Transverse colon (tissue), 4 donors: ENCODE measurements at regions not wholly inside any gene's neighbourhood (a gene's known extent, or its start where the extent isn't known, plus 50 kb on each side); places are given as distances from the start of the nearest gene placed in this dataset.
"Not testable (repeated sequence)": the region's sequence is repeated elsewhere in the genome, so short reads cannot be mapped to it uniquely, and the experiment has no call there.

Experiments
- DNase-seq: peaks from one replicate; pipeline ENCODE4 v3.0.0-alpha.2; 2019
- H3K27ac ChIP-seq, 4 donors: fragments of 200-600 bp; sonication (generic); 2 replicates each; pipeline ENCODE4 v1.5.1; 2016 to 2018; ENCODE audit warnings: inconsistent platforms in 4 of 4
- H3K27me3 ChIP-seq: fragments of 200-600 bp; sonication (generic); 2 replicates; pipeline ENCODE4 v1.5.1; 2017; ENCODE audit warnings: inconsistent platforms
- H3K36me3 ChIP-seq, 4 donors: fragments of 200-600 bp; sonication (generic); 2 replicates each; pipeline ENCODE4 v1.5.1; 2017 to 2019; ENCODE audit warnings: inconsistent platforms in 4 of 4
- H3K4me1 ChIP-seq, 4 donors: fragments of 200-600 bp; sonication (generic); 2 replicates each; pipeline ENCODE4 v1.5.1; 2017 to 2020; ENCODE audit warnings: inconsistent platforms in 4 of 4
- H3K4me3 ChIP-seq, 4 donors: fragments of 200-600 bp; sonication (generic); 1 replicate in 1 of 4; 2 replicates in 3 of 4; pipeline versions ENCODE4 v1.5.1 to v1.6.1; 2017 to 2019; ENCODE audit warnings: inconsistent platforms in 4 of 4
- H3K9me3 ChIP-seq, 2 donors: fragments of 200-600 bp; sonication (generic); 2 replicates each; pipeline ENCODE4 v1.5.1; 2017 to 2019; ENCODE audit warnings: inconsistent platforms in 2 of 2
- EP300 ChIP-seq: sonication (generic); formaldehyde crosslinking; IDR thresholded peaks from one replicate; pipeline ENCODE4 v1.6.1; 2017; ENCODE audit warnings: antibody characterized with exemption, low read depth
- POLR2A ChIP-seq: fragments of 450-650 bp; IDR thresholded peaks from one replicate; pipeline ENCODE4 v1.6.1; 2016; ENCODE audit warnings: antibody characterized with exemption, mild to moderate bottlenecking, moderate library complexity
- POLR2AphosphoS5 ChIP-seq, 3 donors: sonication (generic); formaldehyde crosslinking; IDR thresholded peaks; one replicate each; pipeline ENCODE4 v1.6.1; 2016; ENCODE audit warnings: antibody characterized with exemption in 3 of 3
- WGBS, 2 donors: methylation state at CpG; one replicate each; pipeline ENCODE4 v1.1.5; 2018; ENCODE audit warnings: low coverage in 1 of 2; 5-methylcytosine and 5-hydroxymethylcytosine counted together
- in situ Hi-C, 4 donors: fragments of 200-750 bp; cut with MboI; loops; one replicate each; pipeline versions ENCODE4 v1.15.0 to v1.15.1; 2017; ENCODE audit warnings: low sequenced_read_pairs in 3 of 4, low pct_ligation_motif_present in 1 of 4, low pct_unique_long_range_greater_than_20kb in 1 of 4
- intact Hi-C: fragments of 100-400 bp; cut with DNase I; formaldehyde crosslinking; loops from one replicate; pipeline ENCODE4 v1.15.1; 2023; ENCODE audit warnings: low total_unique reads
- TF ChIP-seq, protein P1 (sequence below), 5 experiments: fragments of 200-600 bp in 3 of 5; fragments of 450-650 bp in 2 of 5; sonication (generic) in 3 of 5; IDR thresholded peaks; 1 replicate in 2 of 5; 2 replicates in 3 of 5; pipeline ENCODE4 v1.5.1; 2016 to 2017; ENCODE audit warnings: antibody characterized with exemption in 5 of 5, inconsistent platforms in 3 of 5, mild to moderate bottlenecking in 2 of 5, moderate library complexity in 1 of 5

DNA sequence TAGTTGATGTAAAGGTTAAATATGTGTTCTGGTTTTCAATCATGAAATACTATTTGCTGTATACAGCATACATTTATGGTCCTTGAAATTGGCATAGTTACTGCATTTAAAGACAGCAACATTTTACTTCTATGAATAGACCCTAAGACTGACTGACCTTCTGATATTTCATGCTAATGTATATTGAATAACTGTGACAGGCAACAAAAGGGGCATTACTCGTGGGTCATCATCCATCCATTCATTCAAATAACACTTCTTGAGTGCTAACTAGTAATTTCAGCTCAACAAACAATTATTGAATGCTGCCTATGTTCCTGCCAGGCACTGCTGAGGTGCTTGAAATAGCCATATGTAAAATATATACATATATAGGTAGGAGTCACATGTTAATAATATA, 92.8 kb upstream of the ADAMTS3 start:
- Histone ChIP-seq H3K27ac (no peak overlapping the region), H3K4me3 (no peak overlapping the region), H3K36me3 (no peaks in the 10 kb centered on the region), H3K27me3 (no peaks in the 10 kb centered on the region), H3K4me1 (no peaks in the 10 kb centered on the region), H3K9me3 (no peaks in the 10 kb centered on the region)
- intact Hi-C loops = no loop called here
- no peak for DNase-seq
- TF ChIP-seq, protein P1, sequence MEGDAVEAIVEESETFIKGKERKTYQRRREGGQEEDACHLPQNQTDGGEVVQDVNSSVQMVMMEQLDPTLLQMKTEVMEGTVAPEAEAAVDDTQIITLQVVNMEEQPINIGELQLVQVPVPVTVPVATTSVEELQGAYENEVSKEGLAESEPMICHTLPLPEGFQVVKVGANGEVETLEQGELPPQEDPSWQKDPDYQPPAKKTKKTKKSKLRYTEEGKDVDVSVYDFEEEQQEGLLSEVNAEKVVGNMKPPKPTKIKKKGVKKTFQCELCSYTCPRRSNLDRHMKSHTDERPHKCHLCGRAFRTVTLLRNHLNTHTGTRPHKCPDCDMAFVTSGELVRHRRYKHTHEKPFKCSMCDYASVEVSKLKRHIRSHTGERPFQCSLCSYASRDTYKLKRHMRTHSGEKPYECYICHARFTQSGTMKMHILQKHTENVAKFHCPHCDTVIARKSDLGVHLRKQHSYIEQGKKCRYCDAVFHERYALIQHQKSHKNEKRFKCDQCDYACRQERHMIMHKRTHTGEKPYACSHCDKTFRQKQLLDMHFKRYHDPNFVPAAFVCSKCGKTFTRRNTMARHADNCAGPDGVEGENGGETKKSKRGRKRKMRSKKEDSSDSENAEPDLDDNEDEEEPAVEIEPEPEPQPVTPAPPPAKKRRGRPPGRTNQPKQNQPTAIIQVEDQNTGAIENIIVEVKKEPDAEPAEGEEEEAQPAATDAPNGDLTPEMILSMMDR (IDR thresholded peaks at IDR 0.05) = no peak
- TF ChIP-seq EP300 (no peak), POLR2A (no peak), POLR2AphosphoS5 (IDR thresholded peaks at IDR 0.05) (no peak)
- in situ Hi-C loops = no loop called here
- WGBS, 2 donors = 33 to 50% methylated on average over 1 of the region's 1 CpG

GRCh38 chr4:72641611-72642010, 72.6 kb upstream of the ADAMTS3 start:
- H3K27ac ChIP-seq = no peak overlapping the region

DNA sequence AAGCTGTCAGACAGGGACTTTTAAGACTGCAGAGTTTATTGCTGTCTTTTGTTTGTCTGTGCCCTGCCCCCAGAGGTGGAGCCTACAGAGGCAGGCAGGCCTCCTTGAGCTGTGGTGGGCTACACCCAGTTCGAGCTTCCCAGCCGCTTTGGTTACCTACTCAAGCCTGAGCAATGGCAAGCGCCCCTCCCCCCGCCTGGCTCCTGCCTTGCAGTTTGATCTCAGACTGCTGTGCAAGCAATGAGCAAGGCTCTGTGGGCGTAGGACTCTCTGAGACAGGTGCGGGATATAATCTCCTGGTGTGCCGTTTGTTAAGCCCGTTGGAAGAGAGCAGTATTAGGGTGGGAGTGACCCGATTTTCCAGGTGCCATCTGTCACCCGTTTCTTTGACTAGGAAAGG, 67.8 kb upstream of the ADAMTS3 start:
- H3K4me1 ChIP-seq, H3K27ac ChIP-seq, in situ Hi-C loops, intact Hi-C loops, DNase-seq, H3K4me3 ChIP-seq, H3K36me3 ChIP-seq, H3K27me3 ChIP-seq, H3K9me3 ChIP-seq: not testable (repeated sequence)
- 83% methylated on average over 10 of the region's 10 CpGs; no CpG with 5 or more reads in 1 of the 2 donors for WGBS, 2 donors

More at GRCh38 chr4:72641611-72642010, 72.6 kb upstream of the ADAMTS3 start:
- in situ Hi-C loops = no loop called here
- DNase-seq = no peak
- intact Hi-C loops = no loop called here
- TF ChIP-seq POLR2A = no peak
- TF ChIP-seq, protein P1 (IDR thresholded peaks at IDR 0.05) = no peak
- no peak for TF ChIP-seq POLR2AphosphoS5 (IDR thresholded peaks at IDR 0.05)
- TF ChIP-seq EP300 = no peak
- Histone ChIP-seq H3K36me3 (no peaks in the 10 kb centered on the region), H3K4me1 (no peaks in the 10 kb centered on the region), H3K4me3 (no peak overlapping the region), H3K27me3 (no peaks in the 10 kb centered on the region), H3K9me3 (no peaks in the 10 kb centered on the region)
- 77 to 88% methylated on average over 1 to 2 of the region's 2 CpGs for WGBS, 2 donors

- 81 to 91% methylated on average over 5 to 6 of the region's 6 CpGs for WGBS, 2 donors
- in situ Hi-C loops, DNase-seq, H3K4me1 ChIP-seq, intact Hi-C loops, H3K9me3 ChIP-seq, H3K27ac ChIP-seq, H3K4me3 ChIP-seq, H3K36me3 ChIP-seq, H3K27me3 ChIP-seq: not testable (repeated sequence)
Observed at GRCh38 chr4:72635931-72636330, 66.9 kb upstream of the ADAMTS3 start.

DNA sequence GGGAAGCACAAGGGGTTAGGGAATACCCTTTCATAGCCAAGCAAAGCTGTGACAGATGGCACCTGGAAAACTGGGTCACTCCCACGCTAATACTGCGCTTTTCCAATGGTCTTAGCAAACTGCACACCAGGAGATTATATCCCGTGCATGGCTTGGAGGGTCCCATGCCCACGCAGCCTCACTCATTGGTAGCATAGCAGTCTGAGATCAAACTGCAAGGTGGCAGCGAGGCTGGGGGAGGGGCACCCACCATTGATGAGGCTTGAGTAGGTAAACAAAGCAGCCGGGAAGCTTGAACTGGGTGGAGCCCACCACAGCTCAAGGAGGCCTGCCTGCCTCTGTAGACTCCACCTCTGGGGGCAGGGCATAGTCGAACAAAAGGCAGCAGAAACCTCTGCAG, 63.2 kb upstream of the ADAMTS3 start:
- H3K9me3 ChIP-seq, H3K4me1 ChIP-seq, H3K4me3 ChIP-seq, H3K36me3 ChIP-seq, in situ Hi-C loops, intact Hi-C loops, H3K27ac ChIP-seq, DNase-seq, H3K27me3 ChIP-seq: not testable (repeated sequence)
- WGBS, 2 donors = 72% methylated on average over 7 of the region's 7 CpGs; no CpG with 5 or more reads in 1 of the 2 donors

DNA sequence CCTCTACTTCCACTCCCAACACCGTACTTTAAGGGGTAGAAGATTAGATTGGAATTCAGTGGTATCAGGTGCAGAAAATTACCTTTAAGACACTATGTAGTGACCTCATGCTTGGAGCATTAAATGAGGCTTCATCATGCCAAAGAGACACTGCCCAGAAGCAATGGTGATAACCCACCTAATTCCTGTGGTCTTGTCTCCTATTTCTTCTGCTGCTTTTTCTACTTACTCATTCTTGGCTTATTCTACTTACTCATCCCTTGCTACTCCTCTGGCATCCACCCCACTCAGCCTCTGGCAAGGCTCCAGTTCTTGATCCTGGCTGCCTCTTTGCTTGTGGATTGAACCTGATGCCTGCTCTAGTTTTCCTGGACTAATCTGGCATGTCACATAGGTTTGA, 62.3 kb upstream of the ADAMTS3 start:
- Histone ChIP-seq H3K27ac (no peak overlapping the region), H3K9me3 (no peaks in the 10 kb centered on the region), H3K36me3 (no peaks in the 10 kb centered on the region), H3K27me3 (no peaks in the 10 kb centered on the region), H3K4me1 (no peaks in the 10 kb centered on the region), H3K4me3 (no peak overlapping the region)
- DNase-seq = no peak
- TF ChIP-seq POLR2A = no peak
- TF ChIP-seq, protein P1 (IDR thresholded peaks at IDR 0.05) = no peak
- TF ChIP-seq POLR2AphosphoS5 (IDR thresholded peaks at IDR 0.05) = no peak
- TF ChIP-seq EP300 = no peak
- in situ Hi-C loops = no loop called here
- 90% methylated on average over 1 of the region's 1 CpG; no CpG with 5 or more reads in 1 of the 2 donors for WGBS, 2 donors
- intact Hi-C loops = no loop called here
